GM18499 (cell line): ENCODE measurements at regions not wholly inside any gene's neighbourhood (a gene's known extent, or its start where the extent isn't known, plus 50 kb on each side); places are given as distances from the start of the nearest gene placed in this dataset.
A peak's percentile ranks its signal among the peaks of the same experiment; 100 is the strongest.
"Not testable (repeated sequence)": the region's sequence is repeated elsewhere in the genome, so short reads cannot be mapped to it uniquely, and the experiment has no call there.

Experiments used
- ATAC-seq: cut with Tn5 transposase; IDR thresholded peaks from one replicate; pipeline ENCODE4 v1.9.1; 2021; ENCODE audit warnings: moderate number of reproducible peaks; ENCODE audit not compliant: insufficient read depth, unreplicated experiment

DNA sequence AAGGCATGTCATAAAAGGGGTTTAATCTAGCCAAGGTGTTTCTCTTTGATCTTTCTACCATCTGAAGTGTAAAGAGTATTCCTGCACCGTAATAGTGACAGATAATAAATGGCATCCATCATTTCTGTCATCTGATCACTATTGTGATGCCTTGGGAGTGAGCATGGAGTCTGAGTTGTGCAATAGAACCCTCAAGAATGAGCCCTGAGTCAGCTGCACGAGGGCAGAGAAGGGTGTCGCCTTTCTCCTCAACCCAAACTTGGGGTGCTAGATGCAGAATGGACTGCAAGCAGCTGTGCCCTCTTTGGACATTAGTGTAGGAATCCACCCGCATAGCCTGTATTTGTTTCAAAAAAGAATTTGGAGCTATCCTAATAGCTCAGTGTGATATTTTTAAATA lies 115.2 kb downstream of the ZNF37A start:
- ATAC-seq, result no peak

DNA sequence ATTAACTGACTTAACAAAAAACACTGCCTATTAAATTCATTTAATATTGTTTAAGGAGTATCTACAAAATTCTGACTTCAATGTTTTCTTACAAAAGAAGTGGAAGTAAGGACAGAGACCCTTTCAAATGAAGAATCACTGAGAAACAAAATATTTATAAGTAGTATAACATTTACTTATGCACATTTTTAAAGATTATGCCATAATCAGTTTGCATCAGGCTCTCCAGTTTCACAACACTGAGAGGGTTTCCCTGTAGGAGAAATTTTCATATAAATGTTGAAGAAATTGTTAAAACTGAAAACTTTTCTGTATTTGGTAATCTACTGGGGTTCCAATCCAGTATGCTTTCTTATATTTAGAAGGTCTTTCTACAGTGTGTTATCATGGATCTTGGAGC lies 115.6 kb downstream of the ZNF37A start:
- not testable (repeated sequence) for ATAC-seq

DNA sequence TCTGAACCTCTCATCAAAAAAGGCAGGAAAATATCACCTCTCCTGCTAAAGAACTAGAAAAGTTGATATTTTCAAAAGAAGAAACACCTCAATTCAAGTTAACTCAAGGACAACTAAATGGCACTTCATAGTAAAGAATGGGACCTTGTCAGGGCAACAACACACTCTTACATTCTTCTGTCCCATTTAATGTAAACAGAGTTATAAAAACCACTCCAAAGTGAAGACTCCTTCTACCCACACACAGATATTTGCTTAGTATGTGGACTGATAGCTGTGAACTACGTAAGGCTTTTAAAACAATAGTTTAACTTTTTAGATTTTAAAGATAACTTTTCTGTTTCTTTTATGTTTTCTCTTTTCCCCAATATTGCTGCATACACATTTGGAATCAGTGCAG lies 118.3 kb downstream of the ZNF37A start:
- ATAC-seq, result no peak

DNA sequence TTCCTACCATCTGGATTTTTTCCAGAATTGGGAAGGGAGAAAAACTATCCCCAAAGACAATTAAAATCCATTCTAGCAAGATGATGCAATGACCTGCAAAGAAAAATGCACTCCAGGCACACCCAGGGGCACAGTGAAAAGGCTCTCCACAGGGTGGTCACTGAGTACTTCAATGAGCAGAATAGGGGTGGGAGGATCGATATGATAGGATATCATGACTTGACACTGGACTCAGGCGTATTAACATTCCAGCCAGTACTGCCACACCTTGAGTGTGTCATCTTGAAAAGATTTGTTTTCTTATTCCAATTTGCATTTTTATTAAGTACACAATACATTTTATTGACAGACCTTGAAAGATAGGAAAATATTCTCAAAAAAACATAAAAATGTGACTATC lies 132.2 kb downstream of the ZNF37A start:
- no peak for ATAC-seq

DNA sequence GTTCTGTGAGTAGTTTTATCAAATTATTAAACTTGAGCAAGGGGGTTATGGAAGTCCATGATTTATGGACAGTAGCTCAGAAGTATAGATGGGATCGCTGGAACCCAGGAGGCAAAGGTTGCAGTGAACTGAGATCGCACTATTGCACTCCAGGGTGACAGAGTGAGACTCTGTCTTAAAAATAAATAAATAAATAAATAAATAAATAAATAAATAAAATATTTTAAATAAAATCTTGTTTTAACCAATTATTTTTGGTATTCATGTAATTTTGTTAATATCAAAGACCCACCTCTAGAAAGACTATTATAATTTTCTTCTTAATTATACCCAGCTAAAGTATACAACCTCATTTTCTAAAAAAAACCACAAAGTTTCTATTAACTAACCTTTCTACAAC lies 134.3 kb downstream of the ZNF37A start:
- no peak for ATAC-seq

DNA sequence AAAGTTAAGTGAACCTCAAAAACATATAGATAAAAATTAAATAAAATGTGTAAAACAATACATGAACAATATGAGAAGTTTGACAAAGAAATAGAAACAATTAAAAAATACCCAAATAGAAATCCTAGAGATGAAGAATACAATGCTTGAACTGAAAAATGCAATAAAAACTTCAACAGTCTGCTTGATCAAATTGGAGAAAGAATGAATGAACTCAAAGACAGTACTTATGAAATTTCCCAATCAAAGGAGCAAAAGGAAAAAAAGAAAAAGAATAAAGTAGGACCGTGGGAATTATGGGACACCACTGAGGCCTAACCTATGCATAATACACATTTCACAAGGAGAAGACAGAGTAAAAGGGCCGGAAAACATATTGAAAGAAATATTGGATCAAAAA lies 144.3 kb downstream of the ZNF37A start:
- ATAC-seq, result not testable (repeated sequence)

DNA sequence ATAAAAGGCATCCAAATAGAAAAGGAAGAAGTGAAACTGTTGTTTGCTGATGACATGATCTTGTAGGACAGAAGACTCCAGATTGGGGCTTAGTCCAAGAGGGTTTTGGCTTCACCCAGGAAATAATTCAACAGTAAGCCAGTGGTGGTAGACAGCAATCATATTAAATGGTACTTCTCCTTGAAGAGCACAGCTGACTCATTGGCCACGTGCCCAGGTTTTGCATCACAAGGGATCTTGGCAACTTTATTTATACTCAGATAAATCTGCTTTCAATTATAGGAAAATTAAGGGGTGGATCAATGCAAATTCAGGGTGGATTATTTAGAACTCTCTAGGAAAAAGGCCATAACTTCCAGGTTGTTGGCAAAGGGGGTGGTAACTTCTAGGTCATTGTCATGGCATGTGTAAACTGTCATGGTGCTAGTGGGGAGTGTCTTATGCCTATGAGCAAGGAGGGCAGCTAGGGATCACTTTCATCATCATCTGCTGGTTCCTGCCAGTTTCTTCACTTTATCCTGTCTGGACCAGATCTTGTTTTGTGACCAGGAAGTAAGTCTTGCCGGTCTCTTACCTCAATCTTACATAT lies 148.0 kb downstream of the ZNF37A start:
- not testable (repeated sequence) for ATAC-seq

DNA sequence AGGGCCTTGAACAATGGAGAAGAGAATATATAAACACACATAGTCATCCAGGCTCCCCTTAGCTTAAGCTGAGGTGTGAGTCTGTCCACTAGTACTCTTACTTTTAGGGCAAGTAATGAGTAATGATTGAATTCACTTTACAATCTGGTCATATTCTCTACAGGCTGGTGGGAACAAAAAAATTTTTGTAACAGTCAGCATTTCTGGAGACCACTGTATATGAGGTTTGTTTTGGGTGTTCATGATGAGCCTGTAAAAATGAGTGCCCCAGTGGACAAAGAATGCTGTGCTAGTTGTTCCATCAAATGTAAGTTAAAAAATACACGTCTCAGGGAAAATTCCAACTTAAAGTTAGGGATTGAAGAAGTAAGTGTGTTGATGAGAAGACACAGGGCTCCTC lies 154.0 kb downstream of the ZNF37A start:
- not testable (repeated sequence) for ATAC-seq

DNA sequence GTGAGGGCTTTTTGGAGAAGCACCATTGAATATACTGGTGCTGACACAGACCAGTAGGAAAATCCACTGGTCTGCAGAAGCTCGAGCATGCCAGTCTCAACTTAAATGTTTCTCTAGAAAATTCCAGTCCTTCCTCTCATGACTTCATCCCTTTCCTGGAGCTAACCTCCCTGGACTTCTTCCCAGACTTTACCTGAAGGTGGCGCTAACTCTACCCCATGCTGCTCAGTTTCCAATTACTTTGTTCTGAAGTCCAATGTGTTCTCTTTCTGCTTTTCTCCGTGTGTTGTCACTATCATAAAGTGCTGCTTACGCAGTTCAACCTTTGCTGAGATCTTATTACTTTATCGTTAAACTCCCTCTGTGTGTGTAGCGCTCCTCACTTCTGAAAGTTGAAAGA lies 158.4 kb downstream of the ZNF37A start:
- not testable (repeated sequence) for ATAC-seq

DNA sequence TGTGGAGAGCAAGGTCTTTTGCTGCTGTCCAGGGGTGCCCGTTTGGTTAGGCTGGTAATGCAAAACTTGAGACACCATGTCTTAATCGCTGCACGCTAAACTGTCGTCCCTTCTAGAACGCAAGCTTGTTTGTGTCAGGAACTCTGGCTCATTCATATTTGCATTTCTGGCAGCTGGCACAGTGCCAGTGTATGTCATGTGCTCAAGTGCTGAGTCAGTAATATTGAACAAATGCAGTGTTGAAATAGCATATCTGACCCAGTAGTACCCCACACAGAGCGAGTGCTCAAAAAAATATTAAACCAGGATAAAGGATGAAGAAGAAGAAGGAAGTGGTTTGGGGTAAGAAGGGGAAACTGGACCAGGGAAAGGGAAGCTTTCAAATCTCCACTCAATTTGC lies 173.4 kb downstream of the ZNF37A start:
- not testable (repeated sequence) for ATAC-seq

DNA sequence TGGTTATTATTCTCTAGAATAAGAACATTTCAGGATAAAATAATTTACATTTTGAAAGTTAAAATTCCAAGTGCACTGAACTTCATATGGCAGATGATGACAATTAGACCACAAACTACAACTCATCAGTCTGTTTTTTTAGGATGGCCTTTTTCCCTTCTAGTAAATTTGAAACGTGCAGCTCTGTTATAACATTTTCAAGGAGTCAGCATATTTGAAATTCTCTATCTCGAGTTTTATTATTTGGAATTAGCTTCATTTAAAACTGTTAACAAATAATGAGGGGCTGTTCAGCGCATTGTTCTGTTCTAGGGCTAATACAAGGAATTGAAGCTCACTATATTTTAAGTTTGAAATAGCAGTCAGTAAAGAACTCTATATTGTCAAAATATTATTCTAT lies 176.9 kb downstream of the ZNF37A start:
- ATAC-seq, result not testable (repeated sequence)

DNA sequence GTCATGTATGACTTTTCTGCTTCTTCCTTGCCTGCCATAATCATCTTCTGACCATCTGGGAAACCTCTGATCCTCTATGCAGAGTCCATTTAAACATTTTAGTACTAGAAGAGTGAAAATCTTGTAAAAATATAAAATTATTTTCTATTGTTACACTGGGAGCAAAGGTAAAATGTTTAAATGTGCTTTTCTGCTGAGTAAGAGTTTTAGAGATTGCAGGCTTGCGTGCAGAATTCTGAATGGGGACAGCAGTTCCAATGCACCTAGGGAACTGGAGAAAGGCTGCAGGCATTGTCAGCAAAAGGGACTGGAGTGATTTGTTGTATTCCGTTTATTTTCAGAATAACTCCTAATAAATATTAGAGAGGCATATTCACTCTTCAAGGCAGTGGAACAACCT lies 180.7 kb downstream of the ZNF37A start:
- ATAC-seq, result not testable (repeated sequence)

DNA sequence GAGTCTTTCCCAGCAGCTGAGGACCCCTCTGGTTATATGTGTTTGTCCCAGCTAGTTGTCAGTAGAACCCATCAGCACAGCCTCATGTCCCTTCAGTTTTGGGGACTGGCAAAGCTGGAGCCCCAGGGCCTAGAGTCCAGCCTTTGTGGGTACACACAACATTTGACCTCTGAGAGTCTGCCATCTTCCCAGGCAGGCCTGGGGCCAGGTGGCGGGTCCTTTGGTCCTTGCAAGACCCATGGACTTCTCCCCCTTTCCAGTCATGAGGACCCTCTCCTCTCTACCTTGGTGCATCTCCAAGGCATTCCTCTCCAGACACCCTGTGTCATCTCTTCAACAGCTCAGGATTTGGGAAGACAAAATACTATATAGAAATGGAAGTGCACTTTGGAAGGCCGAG lies 198.4 kb downstream of the ZNF37A start:
- ATAC-seq, result not testable (repeated sequence)

DNA sequence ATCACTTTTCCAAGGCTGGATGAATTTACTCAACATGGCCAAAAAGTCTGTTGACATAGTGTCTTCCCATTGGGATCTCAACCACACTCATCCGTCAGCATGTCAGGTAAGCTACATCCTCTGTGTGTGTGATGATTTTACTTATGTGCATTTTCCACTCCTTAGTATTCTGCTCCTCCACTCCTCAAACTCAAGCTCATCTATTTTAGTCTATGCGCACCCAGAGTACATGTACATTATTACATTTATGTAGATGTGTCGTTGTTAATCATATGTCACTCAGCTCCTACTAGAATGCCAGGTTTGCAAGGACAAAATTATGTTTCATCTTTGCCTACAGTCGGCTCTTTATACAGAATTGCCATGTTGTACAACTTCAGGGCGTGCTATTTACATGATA lies 216.0 kb downstream of the ZNF37A start:
- not testable (repeated sequence) for ATAC-seq

DNA sequence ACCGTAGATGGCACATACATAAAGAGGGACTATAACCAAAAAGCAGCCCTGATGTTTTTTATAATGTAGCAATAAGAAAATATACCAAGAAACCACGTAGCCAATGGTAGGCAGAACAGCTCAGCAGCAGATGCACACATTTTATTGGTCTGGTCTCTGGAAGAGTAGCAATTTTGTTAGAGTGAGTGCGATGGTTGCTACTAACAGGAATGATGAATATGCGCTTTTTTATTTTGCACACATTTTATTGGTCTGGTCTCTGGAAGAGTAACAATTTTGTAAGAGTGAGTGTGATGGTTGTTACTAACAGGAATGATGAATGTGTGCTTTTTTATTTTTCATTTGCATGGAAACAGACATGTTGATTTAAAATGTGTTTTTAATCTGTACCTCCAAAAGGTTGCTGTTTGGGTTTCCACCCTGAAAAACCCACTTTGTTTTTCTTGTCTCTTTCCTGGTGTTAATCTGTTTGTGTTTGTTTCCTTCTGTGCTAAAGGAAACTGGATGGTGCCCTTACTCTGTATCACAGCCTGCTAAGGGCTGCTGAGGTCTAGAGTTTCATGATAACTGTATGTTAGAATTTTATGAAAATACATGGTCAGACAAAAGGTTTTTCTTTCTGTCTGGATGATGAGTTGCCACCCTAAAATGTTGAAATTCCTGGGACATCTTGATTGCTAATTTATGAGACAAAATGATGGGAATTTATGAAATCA lies 221.1 kb downstream of the ZNF37A start:
- ATAC-seq, result not testable (repeated sequence)

DNA sequence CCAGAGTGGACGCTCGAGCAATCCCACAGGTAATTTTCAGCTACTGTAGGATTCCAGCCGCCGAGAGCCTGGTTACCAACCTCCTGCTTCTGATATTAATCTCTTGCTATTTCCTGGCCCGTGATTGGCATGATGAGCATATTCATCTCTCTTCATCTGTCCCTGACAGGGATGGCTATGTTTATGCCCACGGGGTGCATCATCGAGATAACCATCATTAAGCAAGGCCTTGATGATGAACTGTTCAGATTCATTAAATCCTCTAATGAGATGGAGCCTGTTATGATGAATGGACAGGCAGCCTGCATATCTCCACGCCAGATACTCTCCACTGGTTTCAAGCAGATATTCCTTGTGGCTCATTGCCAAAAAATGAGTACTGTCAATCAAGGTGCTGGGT lies 227.3 kb downstream of the ZNF37A start:
- ATAC-seq, result not testable (repeated sequence)

DNA sequence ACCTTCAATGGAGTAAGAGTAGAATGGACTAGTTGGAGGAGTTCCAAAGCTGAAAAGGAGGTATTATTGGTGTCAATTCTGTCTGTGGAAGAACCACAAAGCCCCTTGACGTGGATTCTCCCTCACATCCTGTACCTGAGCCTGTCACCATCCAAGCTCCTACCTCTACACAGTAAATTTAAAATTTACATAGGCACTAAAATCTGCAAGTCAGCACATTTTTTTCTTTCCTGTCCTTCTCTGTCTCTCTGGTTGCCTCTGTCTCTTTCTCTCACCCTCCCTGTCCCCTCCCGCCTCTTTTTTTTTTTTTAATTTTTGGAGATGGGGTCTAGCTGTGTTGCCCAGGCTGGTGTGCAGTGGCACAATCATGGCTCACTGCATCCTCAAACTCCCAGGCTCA lies 236.2 kb downstream of the ZNF37A start:
- not testable (repeated sequence) for ATAC-seq

DNA sequence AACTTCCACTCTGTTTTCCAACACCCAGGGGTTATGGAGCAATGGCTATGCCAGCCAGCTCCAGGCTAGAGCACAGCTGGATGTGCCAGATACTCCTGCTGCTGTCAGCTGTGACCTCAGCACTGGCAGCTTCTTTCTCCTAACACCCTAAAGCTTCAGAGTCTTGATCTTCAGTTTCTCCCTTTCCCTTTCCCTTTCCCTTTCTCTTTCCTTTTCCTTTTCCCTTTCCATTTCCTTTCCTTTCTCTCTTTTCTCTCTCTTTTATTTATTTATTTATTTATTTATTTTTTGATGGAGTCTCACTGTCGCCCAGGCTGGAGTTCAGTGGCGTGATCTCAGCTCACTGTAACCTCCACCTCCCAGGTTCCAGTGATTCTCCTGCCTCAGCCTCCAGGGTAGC lies 237.0 kb downstream of the ZNF37A start:
- ATAC-seq, result not testable (repeated sequence)

DNA sequence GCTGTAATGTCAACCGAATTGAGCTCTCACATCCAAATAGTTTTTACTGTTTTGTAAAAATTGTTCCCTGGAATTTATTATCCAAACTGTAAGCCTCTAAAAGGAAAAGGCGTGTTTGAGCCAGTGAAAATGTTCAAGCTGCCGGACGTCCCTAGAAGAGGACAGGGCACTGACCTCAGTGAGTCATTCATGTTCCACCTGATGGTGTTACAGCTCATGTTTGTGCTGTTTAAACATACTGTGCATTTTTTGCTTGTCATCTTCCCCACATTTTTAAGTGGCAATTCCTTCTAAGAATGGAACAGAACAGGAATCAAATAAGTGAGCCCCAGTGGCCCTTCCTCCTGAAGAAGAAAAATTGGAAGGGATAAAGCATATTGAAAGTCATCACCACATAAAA lies 239.6 kb downstream of the ZNF37A start:
- ATAC-seq, result not testable (repeated sequence)

DNA sequence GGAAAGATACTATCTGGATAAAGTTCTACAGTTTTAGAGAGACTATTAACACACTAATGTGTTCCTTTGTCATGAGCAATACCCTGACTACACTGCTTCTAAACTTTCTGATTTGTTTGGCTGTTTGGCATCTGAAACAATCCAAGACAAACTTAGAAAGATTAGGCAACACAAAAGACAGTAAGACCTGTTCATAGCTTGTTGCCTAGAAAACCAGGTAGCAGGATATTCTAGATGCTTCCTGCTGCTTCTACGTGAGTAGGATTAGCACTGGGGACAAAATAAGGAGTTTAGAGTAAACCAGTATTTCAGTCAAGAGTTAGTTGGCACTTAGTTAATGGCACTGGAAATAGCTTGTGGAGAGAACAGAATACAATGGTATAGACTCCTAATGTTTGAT lies 256.5 kb downstream of the ZNF37A start:
- not testable (repeated sequence) for ATAC-seq

DNA sequence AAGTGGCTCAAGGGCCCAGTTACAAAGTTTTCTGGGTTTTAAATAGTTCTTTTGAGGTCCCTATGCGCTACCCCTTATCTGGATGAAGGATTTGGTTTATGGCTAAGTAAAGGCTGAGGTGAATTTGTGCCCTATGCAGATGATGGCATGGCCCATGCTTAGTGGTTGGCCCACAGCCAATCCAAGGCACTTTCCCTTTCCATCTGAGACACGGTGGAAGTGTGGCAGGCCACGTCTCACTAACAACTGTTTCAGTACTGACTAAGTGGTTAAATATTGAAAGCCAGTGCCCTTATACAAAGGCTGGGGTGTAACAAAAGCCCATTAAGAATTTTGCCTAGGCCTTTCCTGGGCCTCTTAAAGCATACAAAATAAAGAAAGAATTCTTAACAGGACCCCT lies 260.3 kb downstream of the ZNF37A start:
- ATAC-seq, result not testable (repeated sequence)

DNA sequence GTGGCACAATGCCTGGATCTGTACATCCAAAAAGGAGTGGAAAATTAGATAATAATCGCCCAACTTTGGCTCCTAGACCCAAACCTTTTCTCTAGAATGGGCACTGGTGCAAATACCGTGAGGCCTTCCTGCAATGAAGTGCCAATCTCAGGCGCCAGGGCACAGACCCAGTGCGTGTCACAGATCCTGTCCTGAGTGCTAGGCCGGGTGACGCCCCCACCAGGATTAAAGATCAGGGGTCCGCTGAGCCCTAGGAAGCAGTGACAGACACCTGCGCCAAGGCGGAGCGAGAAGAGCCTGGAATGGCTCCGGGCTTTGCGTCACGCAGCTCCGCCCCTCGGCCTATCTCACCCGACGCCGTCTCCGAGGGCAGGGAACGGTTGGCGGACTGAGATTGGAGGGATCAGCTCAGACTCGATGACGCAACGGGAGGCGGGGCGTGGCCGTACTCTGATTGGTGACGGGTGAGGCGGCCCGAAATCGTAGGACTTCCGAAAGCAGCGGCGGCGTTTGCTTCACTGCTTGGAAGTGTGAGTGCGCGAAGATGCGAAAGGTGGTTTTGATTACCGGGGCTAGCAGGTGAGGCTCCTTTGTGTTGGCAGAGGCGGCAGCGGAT lies 261.9 kb downstream of the ZNF37A start:
- ATAC-seq, result peak; percentile 98
